ENCODE measurements at regions not wholly inside any gene's neighbourhood (a gene's known extent, or its start where the extent isn't known, plus 50 kb on each side); places are given as distances from the start of the nearest gene placed in this dataset.

DNA sequence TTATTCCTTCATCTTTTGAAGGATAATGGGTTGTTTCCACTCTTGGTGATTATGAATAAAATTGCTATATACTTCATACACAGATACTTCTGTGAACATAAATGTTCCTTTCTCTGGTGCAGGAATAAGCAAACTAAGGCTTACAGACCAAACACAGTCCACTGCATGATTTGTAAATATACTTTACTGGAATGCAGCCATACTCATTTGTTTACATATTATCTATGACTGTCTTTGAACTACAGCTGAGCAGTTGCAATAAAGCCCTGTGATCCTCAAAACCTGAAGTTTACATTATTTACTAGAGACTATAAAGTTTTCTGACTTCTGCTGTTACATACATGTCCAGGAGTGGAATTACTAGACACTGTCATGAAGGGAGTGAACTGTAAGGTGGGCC lies 381.0 kb upstream of the CNTNAP5 start:
- TF ChIP-seq, protein P1, sequence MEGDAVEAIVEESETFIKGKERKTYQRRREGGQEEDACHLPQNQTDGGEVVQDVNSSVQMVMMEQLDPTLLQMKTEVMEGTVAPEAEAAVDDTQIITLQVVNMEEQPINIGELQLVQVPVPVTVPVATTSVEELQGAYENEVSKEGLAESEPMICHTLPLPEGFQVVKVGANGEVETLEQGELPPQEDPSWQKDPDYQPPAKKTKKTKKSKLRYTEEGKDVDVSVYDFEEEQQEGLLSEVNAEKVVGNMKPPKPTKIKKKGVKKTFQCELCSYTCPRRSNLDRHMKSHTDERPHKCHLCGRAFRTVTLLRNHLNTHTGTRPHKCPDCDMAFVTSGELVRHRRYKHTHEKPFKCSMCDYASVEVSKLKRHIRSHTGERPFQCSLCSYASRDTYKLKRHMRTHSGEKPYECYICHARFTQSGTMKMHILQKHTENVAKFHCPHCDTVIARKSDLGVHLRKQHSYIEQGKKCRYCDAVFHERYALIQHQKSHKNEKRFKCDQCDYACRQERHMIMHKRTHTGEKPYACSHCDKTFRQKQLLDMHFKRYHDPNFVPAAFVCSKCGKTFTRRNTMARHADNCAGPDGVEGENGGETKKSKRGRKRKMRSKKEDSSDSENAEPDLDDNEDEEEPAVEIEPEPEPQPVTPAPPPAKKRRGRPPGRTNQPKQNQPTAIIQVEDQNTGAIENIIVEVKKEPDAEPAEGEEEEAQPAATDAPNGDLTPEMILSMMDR (conservative IDR thresholded peaks at IDR 0.05 in 1 of 2, IDR thresholded peaks at IDR 0.05 in 1 of 2; ENCODE audit: extremely low read depth in 1 of 2, insufficient read depth in 1 of 2, low read depth in 1 of 2, low read length in 2 of 2), result no peak
- no peak for TF ChIP-seq EZH2 (IDR thresholded peaks at IDR 0.05; ENCODE audit: borderline replicate concordance, low read length)
